GM12878 (cell line): ENCODE measurements at regions not wholly inside any gene's neighbourhood (a gene's known extent, or its start where the extent isn't known, plus 50 kb on each side); places are given as distances from the start of the nearest gene placed in this dataset.

Experiments
- ATAC-seq: fragments of 200-7000 bp; cut with Tn5 transposase; 3 replicates; pipeline ENCODE4 v1.9.1; 2020; ENCODE audit warnings: mild to moderate bottlenecking, moderate library complexity
- BruUV-seq: library from RNA; stranded (reverse); fragments of 400-500 nt; replicated peaks from 2 replicates; lab custom pipeline; 2021; lab: Mats Ljungman, UMichigan
- CTCF ChIA-PET: fragments of 300-600 bp; sonication (Branson Sonifier 250); formaldehyde crosslinking; extraction: SDS; loops from one replicate; lab custom pipeline; 2021; ENCODE audit warnings: inconsistent platforms; lab: Yijun Ruan, JAX
- POLR2A ChIA-PET: fragments of 350-600 bp; formaldehyde crosslinking; extraction: SDS; loops from one replicate; lab custom pipeline; 2021; ENCODE audit warnings: inconsistent platforms; lab: Charles Lee
- RAD21 ChIA-PET: fragments of 300-600 bp; sonication (Branson Sonifier 250); formaldehyde crosslinking; loops from one replicate; lab custom pipeline; 2023; ENCODE audit warnings: antibody characterized with exemption; ENCODE audit not compliant: unreplicated experiment; lab: Charles Lee
- SMC1A ChIA-PET: fragments of 300-600 bp; sonication (Branson Sonifier 250); formaldehyde crosslinking; loops from one replicate; lab custom pipeline; 2023; ENCODE audit not compliant: unreplicated experiment, uncharacterized antibody; lab: Charles Lee
- DNase-seq: peaks from one replicate; pipeline ENCODE4 v3.0.0-alpha.2; 2011; ENCODE audit warnings: low read depth, low spot score
- FAIRE-seq: peaks from 3 replicates; lab custom pipeline; 2011; peaks lifted over from hg19 to GRCh38; lab: Jason Lieb, UNC
- H2AFZ ChIP-seq: 2 replicates; pipeline ENCODE4 v1.6.0; 2011; ENCODE audit warnings: low read depth, low read length, control low read depth; ENCODE audit not compliant: control insufficient read depth
- H3K27ac ChIP-seq: 2 replicates; pipeline ENCODE4 v1.5.1; 2011; ENCODE audit warnings: control low read depth; ENCODE audit not compliant: control insufficient read depth, insufficient read depth
- H3K27me3 ChIP-seq, 2 experiments: replicated peaks in 1 of 2; 2 replicates each; pipeline versions ENCODE4 v1.6.0 to v1.6.1; 2011; ENCODE audit warnings: low read length in 1 of 2; ENCODE audit not compliant: control insufficient read depth in 2 of 2, insufficient read depth in 2 of 2
- H3K36me3 ChIP-seq, 2 experiments: 2 replicates each; pipeline ENCODE4 v1.5.1; 2011; ENCODE audit warnings: low read length in 1 of 2; ENCODE audit not compliant: control insufficient read depth in 2 of 2, insufficient read depth in 2 of 2
- H3K4me1 ChIP-seq: 2 replicates; pipeline ENCODE4 v1.6.1; 2011; ENCODE audit warnings: mild to moderate bottlenecking, low read length, moderate library complexity, mixed read lengths; ENCODE audit not compliant: control insufficient read depth, insufficient read depth
- H3K4me2 ChIP-seq: 2 replicates; pipeline ENCODE4 v1.6.0; 2011; ENCODE audit warnings: control low read depth; ENCODE audit not compliant: control insufficient read depth, insufficient read depth
- H3K4me3 ChIP-seq: fragments of 200-600 bp; sonication (generic); 2 replicates; pipeline ENCODE4 v1.5.1; 2016
- H3K79me2 ChIP-seq: 2 replicates; pipeline ENCODE4 v1.6.0; 2011; ENCODE audit warnings: low read length; ENCODE audit not compliant: control insufficient read depth, insufficient read depth
- H3K9ac ChIP-seq: 2 replicates; pipeline ENCODE4 v1.8.0; 2011; ENCODE audit warnings: low read length, control low read depth, mixed read lengths; ENCODE audit not compliant: control insufficient read depth, insufficient read depth
- H3K9me3 ChIP-seq: replicated peaks from 3 replicates; pipeline ENCODE4 v1.5.1; 2011; ENCODE audit warnings: mild to moderate bottlenecking, low read length; ENCODE audit not compliant: control insufficient read depth, insufficient read depth
- H4K20me1 ChIP-seq: 2 replicates; pipeline ENCODE4 v1.6.0; 2011; ENCODE audit not compliant: control insufficient read depth, insufficient read depth
- CREB1 ChIP-seq: IDR thresholded peaks from 2 replicates; pipeline ENCODE4 v1.6.1; 2012; ENCODE audit warnings: low read depth, mild to moderate bottlenecking, inconsistent platforms
- IKZF2 ChIP-seq, 2 experiments: fragments of 450-650 bp; IDR thresholded peaks; 2 replicates each; pipeline ENCODE4 v1.6.1; 2017; ENCODE audit warnings: mild to moderate bottlenecking in 2 of 2, moderate library complexity in 2 of 2
- PKNOX1 ChIP-seq: fragments of 450-650 bp; IDR thresholded peaks from 2 replicates; pipeline ENCODE4 v1.6.1; 2016; ENCODE audit warnings: mild to moderate bottlenecking
- RBBP5 ChIP-seq: fragments of 200-600 bp; sonication (generic); conservative IDR thresholded peaks from 2 replicates; pipeline ENCODE4 v1.6.1; 2016
- SMAD1 ChIP-seq: fragments of 450-650 bp; IDR thresholded peaks from 2 replicates; pipeline ENCODE4 v1.6.1; 2018; ENCODE audit warnings: mild to moderate bottlenecking, low read depth; ENCODE audit not compliant: partially characterized antibody
- SREBF1 ChIP-seq: IDR thresholded peaks from 2 replicates; pipeline ENCODE4 v1.6.1; 2012; ENCODE audit warnings: mild to moderate bottlenecking, low read length
- TARDBP ChIP-seq: IDR thresholded peaks from 2 replicates; pipeline ENCODE4 v1.6.1; 2016; ENCODE audit warnings: borderline replicate concordance
- ZBED1 ChIP-seq: IDR thresholded peaks from 2 replicates; pipeline ENCODE4 v1.6.1; 2016; ENCODE audit warnings: borderline replicate concordance
- ZBTB11 ChIP-seq: fragments of 450-650 bp; formaldehyde crosslinking; IDR thresholded peaks from 2 replicates; pipeline ENCODE4 v1.5.0; 2022; ENCODE audit warnings: mild to moderate bottlenecking, missing genetic modification characterization
- ZNF207 ChIP-seq: fragments of 450-650 bp; IDR thresholded peaks from 2 replicates; pipeline ENCODE4 v1.6.1; 2014; ENCODE audit warnings: antibody characterized with exemption, mild to moderate bottlenecking, borderline replicate concordance
- ZNF24 ChIP-seq: fragments of 450-650 bp; IDR thresholded peaks from 2 replicates; pipeline ENCODE4 v1.6.1; 2017; ENCODE audit warnings: antibody characterized with exemption, mild to moderate bottlenecking
- WGBS: methylation state at CpG from one replicate; pipeline ENCODE4 v1.1.6; 2016; ENCODE audit warnings: low lambda C conversion rate; ENCODE audit not compliant: insufficient replicate concordance, insufficient coverage; ENCODE audit errors: missing lambda C conversion rate; 5-methylcytosine and 5-hydroxymethylcytosine counted together
- in situ Hi-C: fragments of 300-500 bp; cut with MboI; formaldehyde crosslinking; loops from 9 replicates; pipeline ENCODE4 v1.14.3; 2018; ENCODE audit warnings: mixed read lengths
- intact Hi-C: fragments of 100-400 bp; cut with micrococcal nuclease; formaldehyde crosslinking; loops from one replicate; pipeline ENCODE4 v1.14.2; 2022; ENCODE audit not compliant: unreplicated experiment
- TF ChIP-seq, protein P1 (sequence below): IDR thresholded peaks from 2 replicates; pipeline ENCODE4 v1.6.1; 2012; ENCODE audit warnings: low read depth, low read length, improper control_type of control experiment
- TF ChIP-seq, protein P2 (sequence below): IDR thresholded peaks from 2 replicates; pipeline ENCODE4 v1.6.1; 2011; ENCODE audit warnings: borderline replicate concordance, low read depth, mild to moderate bottlenecking, moderate library complexity, low read length; ENCODE audit not compliant: insufficient read depth, poor library complexity, severe bottlenecking

DNA sequence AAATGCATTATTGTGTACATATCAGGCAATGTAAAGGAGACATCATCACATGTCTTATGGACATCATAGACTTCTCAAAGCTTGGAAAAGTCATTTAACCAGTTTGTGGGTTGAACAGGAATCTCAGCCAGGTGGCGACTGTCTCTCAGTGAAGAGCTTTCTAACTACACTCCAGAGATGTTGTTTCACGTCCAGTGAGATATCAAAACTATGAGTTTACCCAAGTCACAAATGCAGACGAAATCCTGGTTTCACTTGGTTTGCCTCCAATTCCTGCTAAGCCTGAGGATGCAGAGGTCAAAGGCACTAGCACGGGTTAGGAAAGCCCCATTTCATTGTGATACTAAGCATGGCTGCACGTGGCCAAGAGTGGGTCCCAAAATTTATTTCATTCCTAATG is 384.5 kb upstream of the MEIS1 start (continued):
- TF ChIP-seq SMAD1, result no peak
- TF ChIP-seq, protein P1, sequence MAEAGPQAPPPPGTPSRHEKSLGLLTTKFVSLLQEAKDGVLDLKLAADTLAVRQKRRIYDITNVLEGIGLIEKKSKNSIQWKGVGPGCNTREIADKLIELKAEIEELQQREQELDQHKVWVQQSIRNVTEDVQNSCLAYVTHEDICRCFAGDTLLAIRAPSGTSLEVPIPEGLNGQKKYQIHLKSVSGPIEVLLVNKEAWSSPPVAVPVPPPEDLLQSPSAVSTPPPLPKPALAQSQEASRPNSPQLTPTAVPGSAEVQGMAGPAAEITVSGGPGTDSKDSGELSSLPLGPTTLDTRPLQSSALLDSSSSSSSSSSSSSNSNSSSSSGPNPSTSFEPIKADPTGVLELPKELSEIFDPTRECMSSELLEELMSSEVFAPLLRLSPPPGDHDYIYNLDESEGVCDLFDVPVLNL, result no peak

GRCh38 chr2:66048667-66049066 is 386.3 kb upstream of the MEIS1 start:
- 16% methylated on average over 3 of the region's 3 CpGs for WGBS

More at GRCh38 chr2:66048667-66049066, 386.3 kb upstream of the MEIS1 start:
- Histone ChIP-seq H3K9me3 (no peaks in the 10 kb centered on the region), H3K27ac (no peak overlapping the region), H4K20me1 (no peaks in the 10 kb centered on the region), H3K4me3 (no peak overlapping the region), H3K27me3 (no peaks in the 10 kb centered on the region; a peak in 1 of 4 replicates), H3K4me2 (no peak overlapping the region), H3K36me3 (no peaks in the 10 kb centered on the region), H3K79me2 (no peaks in the 10 kb centered on the region), H3K4me1 (no peaks in the 10 kb centered on the region), H2AFZ (no peak overlapping the region), H3K9ac (no peak overlapping the region)
- TF ChIP-seq ZBTB11 (no peak), CREB1 (no peak), ZNF207 (no peak), RBBP5 (no peak), ZBED1 (no peak), IKZF2 (IDR thresholded peaks at IDR 0.05) (no peak), TARDBP (no peak), ZNF24 (no peak), PKNOX1 (no peak), SREBF1 (no peak)
- TF ChIP-seq, protein P2, sequence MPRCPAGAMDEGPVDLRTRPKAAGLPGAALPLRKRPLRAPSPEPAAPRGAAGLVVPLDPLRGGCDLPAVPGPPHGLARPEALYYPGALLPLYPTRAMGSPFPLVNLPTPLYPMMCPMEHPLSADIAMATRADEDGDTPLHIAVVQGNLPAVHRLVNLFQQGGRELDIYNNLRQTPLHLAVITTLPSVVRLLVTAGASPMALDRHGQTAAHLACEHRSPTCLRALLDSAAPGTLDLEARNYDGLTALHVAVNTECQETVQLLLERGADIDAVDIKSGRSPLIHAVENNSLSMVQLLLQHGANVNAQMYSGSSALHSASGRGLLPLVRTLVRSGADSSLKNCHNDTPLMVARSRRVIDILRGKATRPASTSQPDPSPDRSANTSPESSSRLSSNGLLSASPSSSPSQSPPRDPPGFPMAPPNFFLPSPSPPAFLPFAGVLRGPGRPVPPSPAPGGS, result no peak
- TF ChIP-seq, protein P1, result no peak
- ChIA-PET RAD21 (no interaction called here), CTCF (no interaction called here), SMC1A (interaction anchor here (0.9 kb wide), 1 partner anchor 21 kb away, joined by 3 read pairs; no protein-coding TSS in a partner anchor), POLR2A (no interaction called here)
- intact Hi-C loops (no loop called here), in situ Hi-C loops (no loop called here)
- no TSS peak for BruUV-seq
- no peak for FAIRE-seq
- no peak for DNase-seq
- ATAC-seq, result no peak
